ENCODE measurements at regions not wholly inside any gene's neighbourhood (a gene's known extent, or its start where the extent isn't known, plus 50 kb on each side); places are given as distances from the start of the nearest gene placed in this dataset.

DNA sequence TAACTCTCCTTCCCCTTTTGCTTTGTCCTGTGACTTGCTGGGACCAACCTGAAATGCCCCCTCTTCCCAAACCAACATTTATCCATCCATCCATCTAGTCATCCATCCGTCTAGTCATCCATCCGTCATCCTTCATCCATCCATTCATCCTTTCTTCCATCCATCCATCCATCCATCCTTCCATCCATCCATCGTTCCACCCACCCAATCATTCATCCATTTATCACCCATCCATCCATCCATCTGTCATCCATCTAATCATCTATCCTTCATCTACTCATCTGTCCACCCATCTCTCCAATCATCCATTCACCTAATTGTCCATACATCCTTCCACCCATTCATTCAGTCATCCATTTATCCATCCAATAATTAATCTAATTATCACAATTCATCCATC lies 92.7 kb downstream of the EDN3 start:
- Histone ChIP-seq H2BK120ac (ENCODE audit: insufficient read depth, low read length, poor library complexity) (no peak overlapping the region), H3K14ac (ENCODE audit: low read length) (no peak overlapping the region), H3K9ac (ENCODE audit: low read length) (no peak overlapping the region), H3K9me3 (ENCODE audit: insufficient read depth, low read depth, low read length) (peaks cover 4% of the 10 kb centered on the region), H3K4me3 (ENCODE audit: low read depth, low read length) (no peak overlapping the region), H3K27me3 (ENCODE audit: insufficient read depth, low read length) (no peaks in the 10 kb centered on the region), H3K79me2 (ENCODE audit: control insufficient read depth, insufficient read depth, low read length, poor library complexity) (no peaks in the 10 kb centered on the region), H3K4me1 (ENCODE audit: control insufficient read depth in 1 of 2, insufficient read depth in 2 of 2, low read length in 2 of 2) (no peaks in the 10 kb centered on the region), H3K79me1 (ENCODE audit: low read length) (no peaks in the 10 kb centered on the region), H4K12ac (ENCODE audit: low read depth, low read length) (no peak overlapping the region), H2AK5ac (ENCODE audit: low read length) (no peak overlapping the region), H2AFZ (ENCODE audit: insufficient read depth, low read length, poor library complexity) (no peak overlapping the region), H3K4me2 (ENCODE audit: low read length) (no peak overlapping the region), H3K18ac (ENCODE audit: low read length) (no peak overlapping the region), H2BK5ac (ENCODE audit: low read depth, low read length, poor library complexity) (no peak overlapping the region), H3K36me3 (ENCODE audit: control insufficient read depth in 1 of 2, insufficient read depth in 2 of 2, low read length in 2 of 2) (no peaks in the 10 kb centered on the region), H3K23ac (ENCODE audit: low read length) (no peak overlapping the region), H4K8ac (ENCODE audit: low read depth, low read length) (no peak overlapping the region), H3K4ac (ENCODE audit: low read depth, low read length) (no peak overlapping the region), H4K91ac (ENCODE audit: low read depth, low read length) (no peak overlapping the region), H2BK12ac (ENCODE audit: low read length) (no peak overlapping the region), H3K27ac (ENCODE audit: low read depth, low read length) (no peak overlapping the region)
- no peak for DNase-seq
- WGBS (ENCODE audit: extremely low coverage, insufficient coverage, insufficient read length) = 100% methylated on average over 3 of the region's 3 CpGs

GRCh38 chr20:59395729-59396128 lies 95.3 kb downstream of the EDN3 start:
- H3K27me3 ChIP-seq (ENCODE audit: insufficient read depth, low read length) = peaks cover 3% of the 10 kb centered on the region
- H2BK120ac ChIP-seq (ENCODE audit: insufficient read depth, low read length, poor library complexity) = no peak overlapping the region
- no peaks in the 10 kb centered on the region for H3K79me2 ChIP-seq (ENCODE audit: control insufficient read depth, insufficient read depth, low read length, poor library complexity)
- no peak overlapping the region for H3K14ac ChIP-seq (ENCODE audit: low read length)
- H3K4me1 ChIP-seq (ENCODE audit: control insufficient read depth in 1 of 2, insufficient read depth in 2 of 2, low read length in 2 of 2) = no peaks in the 10 kb centered on the region
- H3K79me1 ChIP-seq (ENCODE audit: low read length) = no peaks in the 10 kb centered on the region
- H2AK5ac ChIP-seq (ENCODE audit: low read length) = no peak overlapping the region
- H3K23ac ChIP-seq (ENCODE audit: low read length) = no peak overlapping the region
- H3K9ac ChIP-seq (ENCODE audit: low read length) = no peak overlapping the region
- no peak overlapping the region for H4K12ac ChIP-seq (ENCODE audit: low read depth, low read length)
- no peak overlapping the region for H4K8ac ChIP-seq (ENCODE audit: low read depth, low read length)
- no peak overlapping the region for H2BK5ac ChIP-seq (ENCODE audit: low read depth, low read length, poor library complexity)
- H3K4ac ChIP-seq (ENCODE audit: low read depth, low read length) = no peak overlapping the region
- no CpG with 5 or more reads among the region's 6 CpGs for WGBS (ENCODE audit: extremely low coverage, insufficient coverage, insufficient read length)
- no peak overlapping the region for H3K4me2 ChIP-seq (ENCODE audit: low read length)
- no peak overlapping the region for H3K18ac ChIP-seq (ENCODE audit: low read length)
- no peak overlapping the region for H3K4me3 ChIP-seq (ENCODE audit: low read depth, low read length)
- H3K9me3 ChIP-seq (ENCODE audit: insufficient read depth, low read depth, low read length) = peaks cover 3% of the 10 kb centered on the region
- no peak for DNase-seq
- no peak overlapping the region for H3K27ac ChIP-seq (ENCODE audit: low read depth, low read length)
- no peak overlapping the region for H2AFZ ChIP-seq (ENCODE audit: insufficient read depth, low read length, poor library complexity)
- H4K91ac ChIP-seq (ENCODE audit: low read depth, low read length) = no peak overlapping the region
- H2BK12ac ChIP-seq (ENCODE audit: low read length) = no peak overlapping the region
- H3K36me3 ChIP-seq (ENCODE audit: control insufficient read depth in 1 of 2, insufficient read depth in 2 of 2, low read length in 2 of 2) = no peaks in the 10 kb centered on the region

DNA sequence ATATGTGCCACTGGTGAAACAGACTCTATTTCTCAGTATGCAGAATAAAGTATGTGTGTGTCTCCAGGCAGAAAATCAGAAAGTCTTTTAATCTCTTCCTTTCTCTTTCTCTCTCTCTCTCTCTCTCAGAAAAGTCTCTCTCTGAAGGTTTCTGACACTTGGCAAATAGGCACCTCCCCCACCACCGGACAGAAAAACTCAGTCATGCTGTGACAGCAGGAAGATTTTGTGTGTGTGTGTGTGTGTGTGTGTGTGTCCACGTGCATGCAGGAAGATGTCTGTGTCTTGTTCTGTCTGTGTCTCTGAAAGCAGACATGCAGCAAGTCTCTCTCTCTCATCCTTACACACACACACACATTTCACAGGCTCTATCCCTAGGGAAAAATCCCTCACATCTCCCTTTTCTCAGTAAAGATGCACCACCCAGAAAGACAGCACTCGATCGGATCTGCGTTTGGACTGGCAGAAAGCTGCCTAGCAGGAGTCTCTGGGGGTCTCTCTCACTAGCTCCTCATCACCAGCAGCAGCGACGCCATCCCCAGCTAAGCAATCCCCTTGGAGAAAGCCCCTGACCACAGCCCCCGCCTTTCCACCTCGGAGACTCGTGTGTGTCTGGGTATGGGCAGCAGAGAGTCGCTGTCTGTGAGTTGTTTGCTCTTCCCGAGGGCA lies 98.3 kb downstream of the EDN3 start:
- H3K27ac ChIP-seq (ENCODE audit: low read depth, low read length) = no peak overlapping the region
- H2AK5ac ChIP-seq (ENCODE audit: low read length) = no peak overlapping the region
- no peak overlapping the region for H3K4ac ChIP-seq (ENCODE audit: low read depth, low read length)
- no peak overlapping the region for H3K9ac ChIP-seq (ENCODE audit: low read length)
- H3K79me2 ChIP-seq (ENCODE audit: control insufficient read depth, insufficient read depth, low read length, poor library complexity) = no peaks in the 10 kb centered on the region
- H2BK12ac ChIP-seq (ENCODE audit: low read length) = no peak overlapping the region
- H3K4me3 ChIP-seq (ENCODE audit: low read depth, low read length) = no peak overlapping the region
- H3K9me3 ChIP-seq (ENCODE audit: insufficient read depth, low read depth, low read length) = peaks cover 2% of the 10 kb centered on the region
- H4K91ac ChIP-seq (ENCODE audit: low read depth, low read length) = no peak overlapping the region
- DNase-seq = no peak
- no CpG with 5 or more reads among the region's 12 CpGs for WGBS (ENCODE audit: extremely low coverage, insufficient coverage, insufficient read length)
- H3K14ac ChIP-seq (ENCODE audit: low read length) = no peak overlapping the region
- H3K36me3 ChIP-seq (ENCODE audit: control insufficient read depth in 1 of 2, insufficient read depth in 2 of 2, low read length in 2 of 2) = no peaks in the 10 kb centered on the region
- no peak overlapping the region for H4K12ac ChIP-seq (ENCODE audit: low read depth, low read length)
- H3K27me3 ChIP-seq (ENCODE audit: insufficient read depth, low read length) = peaks cover 3% of the 10 kb centered on the region
- H3K4me2 ChIP-seq (ENCODE audit: low read length) = no peak overlapping the region
- H2AFZ ChIP-seq (ENCODE audit: insufficient read depth, low read length, poor library complexity) = no peak overlapping the region
- H2BK120ac ChIP-seq (ENCODE audit: insufficient read depth, low read length, poor library complexity) = no peak overlapping the region
- H3K23ac ChIP-seq (ENCODE audit: low read length) = no peak overlapping the region
- H4K8ac ChIP-seq (ENCODE audit: low read depth, low read length) = no peak overlapping the region
- H3K4me1 ChIP-seq (ENCODE audit: control insufficient read depth in 1 of 2, insufficient read depth in 2 of 2, low read length in 2 of 2) = peaks cover 0 to 2% of the 10 kb centered on the region in 2 experiments
- H3K18ac ChIP-seq (ENCODE audit: low read length) = no peak overlapping the region
- no peaks in the 10 kb centered on the region for H3K79me1 ChIP-seq (ENCODE audit: low read length)
- H2BK5ac ChIP-seq (ENCODE audit: low read depth, low read length, poor library complexity) = no peak overlapping the region

GRCh38 chr20:59399426-59400099 lies 99.2 kb downstream of the EDN3 start:
- no CpG with 5 or more reads among the region's 17 CpGs for WGBS (ENCODE audit: extremely low coverage, insufficient coverage, insufficient read length)
- no peak overlapping the region for H3K9ac ChIP-seq (ENCODE audit: low read length)

More at GRCh38 chr20:59399426-59400099, 99.2 kb downstream of the EDN3 start:
- no peaks in the 10 kb centered on the region for H3K79me2 ChIP-seq (ENCODE audit: control insufficient read depth, insufficient read depth, low read length, poor library complexity)
- H2AK5ac ChIP-seq (ENCODE audit: low read length) = no peak overlapping the region
- no peak overlapping the region for H3K4ac ChIP-seq (ENCODE audit: low read depth, low read length)
- H3K27me3 ChIP-seq (ENCODE audit: insufficient read depth, low read length) = peaks cover 3% of the 10 kb centered on the region
- no peak overlapping the region for H3K4me2 ChIP-seq (ENCODE audit: low read length)
- H2AFZ ChIP-seq (ENCODE audit: insufficient read depth, low read length, poor library complexity) = no peak overlapping the region
- no peak overlapping the region for H2BK12ac ChIP-seq (ENCODE audit: low read length)
- no peaks in the 10 kb centered on the region for H3K36me3 ChIP-seq (ENCODE audit: control insufficient read depth in 1 of 2, insufficient read depth in 2 of 2, low read length in 2 of 2)
- H2BK120ac ChIP-seq (ENCODE audit: insufficient read depth, low read length, poor library complexity) = no peak overlapping the region
- no peak overlapping the region for H3K23ac ChIP-seq (ENCODE audit: low read length)
- no peaks in the 10 kb centered on the region for H3K79me1 ChIP-seq (ENCODE audit: low read length)
- no peak overlapping the region for H3K4me3 ChIP-seq (ENCODE audit: low read depth, low read length)
- no peak overlapping the region for H3K18ac ChIP-seq (ENCODE audit: low read length)
- peaks cover 0 to 3% of the 10 kb centered on the region in 2 experiments for H3K4me1 ChIP-seq (ENCODE audit: control insufficient read depth in 1 of 2, insufficient read depth in 2 of 2, low read length in 2 of 2)
- H4K91ac ChIP-seq (ENCODE audit: low read depth, low read length) = no peak overlapping the region
- H3K27ac ChIP-seq (ENCODE audit: low read depth, low read length) = no peak overlapping the region
- H2BK5ac ChIP-seq (ENCODE audit: low read depth, low read length, poor library complexity) = no peak overlapping the region
- no peak overlapping the region for H4K12ac ChIP-seq (ENCODE audit: low read depth, low read length)
- no peak overlapping the region for H4K8ac ChIP-seq (ENCODE audit: low read depth, low read length)
- H3K9me3 ChIP-seq (ENCODE audit: insufficient read depth, low read depth, low read length) = peaks cover 2% of the 10 kb centered on the region
- no peak overlapping the region for H3K14ac ChIP-seq (ENCODE audit: low read length)
- no peak for DNase-seq
